ENCODE measurements at regions not wholly inside any gene's neighbourhood (a gene's known extent, or its start where the extent isn't known, plus 50 kb on each side); places are given as distances from the start of the nearest gene placed in this dataset.

GRCh38 chr13:64071352-64071751 lies 2655.7 kb upstream of the PCDH20 start:
- 95% methylated on average over 1 of the region's 1 CpG for WGBS

GRCh38 chr13:64069892-64070291 lies 2654.2 kb upstream of the PCDH20 start:
- H3K4me3 ChIP-seq: no peak overlapping the region
- H3K27me3 ChIP-seq: no peaks in the 10 kb centered on the region
- H3K9me3 ChIP-seq: peaks cover 0 to 4% (median 0%) of the 10 kb centered on the region in 4 donors
- no peaks in the 10 kb centered on the region for H3K36me3 ChIP-seq
- WGBS: 92% methylated on average over 1 of the region's 1 CpG
- intact Hi-C loops (cut with DNase I): no loop called here
- TF ChIP-seq POLR2AphosphoS5 (IDR thresholded peaks at IDR 0.05): no peak
- no peak for TF ChIP-seq CTCF (IDR thresholded peaks at IDR 0.05)
- no peak for TF ChIP-seq EP300 (IDR thresholded peaks at IDR 0.05)
- TF ChIP-seq POLR2A (IDR thresholded peaks at IDR 0.05; ENCODE audit: low read depth): no peak
- no peak for DNase-seq (ENCODE audit: extremely low spot score)
- no peak overlapping the region for H3K27ac ChIP-seq (replicated peaks in 1 of 4)
- H3K4me1 ChIP-seq: no peaks in the 10 kb centered on the region

More at GRCh38 chr13:64071352-64071751, 2655.7 kb upstream of the PCDH20 start:
- DNase-seq (ENCODE audit: extremely low spot score): no peak
- TF ChIP-seq CTCF (IDR thresholded peaks at IDR 0.05) (no peak), POLR2AphosphoS5 (IDR thresholded peaks at IDR 0.05) (no peak), EP300 (IDR thresholded peaks at IDR 0.05) (no peak), POLR2A (IDR thresholded peaks at IDR 0.05; ENCODE audit: low read depth) (no peak)
- Histone ChIP-seq H3K4me3 (no peak overlapping the region), H3K27ac (replicated peaks in 1 of 4) (no peak overlapping the region), H3K27me3 (no peaks in the 10 kb centered on the region), H3K9me3 (peaks cover 0 to 4% (median 0%) of the 10 kb centered on the region in 4 donors), H3K4me1 (no peaks in the 10 kb centered on the region), H3K36me3 (no peaks in the 10 kb centered on the region)
- intact Hi-C loops (cut with DNase I): no loop called here

- no peak for DNase-seq (ENCODE audit: extremely low spot score)
- Histone ChIP-seq H3K36me3 (no peaks in the 10 kb centered on the region), H3K4me1 (no peaks in the 10 kb centered on the region), H3K4me3 (no peak overlapping the region), H3K9me3 (no peaks in the 10 kb centered on the region), H3K27me3 (no peaks in the 10 kb centered on the region), H3K27ac (replicated peaks in 1 of 4) (no peak overlapping the region)
- 76% methylated on average over 2 of the region's 2 CpGs for WGBS
- no peak for TF ChIP-seq CTCF (IDR thresholded peaks at IDR 0.05)
- TF ChIP-seq POLR2AphosphoS5 (IDR thresholded peaks at IDR 0.05): no peak
- TF ChIP-seq POLR2A (IDR thresholded peaks at IDR 0.05; ENCODE audit: low read depth): no peak
- TF ChIP-seq EP300 (IDR thresholded peaks at IDR 0.05): no peak
- intact Hi-C loops (cut with DNase I): no loop called here
Measured at GRCh38 chr13:64066711-64067110, 2651.1 kb upstream of the PCDH20 start.

- Histone ChIP-seq H3K27me3 (no peaks in the 10 kb centered on the region), H3K27ac (replicated peaks in 1 of 4) (no peak overlapping the region), H3K4me3 (no peak overlapping the region), H3K36me3 (no peaks in the 10 kb centered on the region), H3K9me3 (no peaks in the 10 kb centered on the region), H3K4me1 (no peaks in the 10 kb centered on the region)
- no peak for TF ChIP-seq POLR2AphosphoS5 (IDR thresholded peaks at IDR 0.05)
- no peak for TF ChIP-seq CTCF (IDR thresholded peaks at IDR 0.05)
- TF ChIP-seq EP300 (IDR thresholded peaks at IDR 0.05): no peak
- no peak for TF ChIP-seq POLR2A (IDR thresholded peaks at IDR 0.05; ENCODE audit: low read depth)
- DNase-seq (ENCODE audit: extremely low spot score): no peak
- intact Hi-C loops (cut with DNase I): no loop called here
- 64% methylated on average over 2 of the region's 2 CpGs for WGBS
Measured at GRCh38 chr13:64061649-64062048, 2646.0 kb upstream of the PCDH20 start.

GRCh38 chr13:64057372-64058020 lies 2641.8 kb upstream of the PCDH20 start:
- no peak overlapping the region for H3K27ac ChIP-seq (replicated peaks in 1 of 4)
- no peaks in the 10 kb centered on the region for H3K36me3 ChIP-seq
- H3K4me3 ChIP-seq: no peak overlapping the region
- no peaks in the 10 kb centered on the region for H3K9me3 ChIP-seq
- H3K27me3 ChIP-seq: no peaks in the 10 kb centered on the region
- no peak for DNase-seq (ENCODE audit: extremely low spot score)
- no peak for TF ChIP-seq POLR2AphosphoS5 (IDR thresholded peaks at IDR 0.05)
- no peak for TF ChIP-seq POLR2A (IDR thresholded peaks at IDR 0.05; ENCODE audit: low read depth)
- TF ChIP-seq EP300 (IDR thresholded peaks at IDR 0.05): no peak
- intact Hi-C loops (cut with DNase I): no loop called here
- 87% methylated on average over 2 of the region's 2 CpGs for WGBS
- H3K4me1 ChIP-seq: no peaks in the 10 kb centered on the region

Measured in esophagus muscularis mucosa (tissue), 4 donors.